MG63 (cell line): ENCODE measurements at regions not wholly inside any gene's neighbourhood (a gene's known extent, or its start where the extent isn't known, plus 50 kb on each side); places are given as distances from the start of the nearest gene placed in this dataset.

Experiments
- DNase-seq: peaks from one replicate; pipeline ENCODE4 v3.0.0-alpha.2; 2020
- H3K27me3 ChIP-seq: fragments of 250-450 bp; sonication (Bioruptor Pico); 2 replicates; pipeline ENCODE4 v1.5.1; 2020; ENCODE audit warnings: mild to moderate bottlenecking, moderate library complexity
- H3K36me3 ChIP-seq: fragments of 250-450 bp; sonication (Bioruptor Pico); 2 replicates; pipeline ENCODE4 v1.5.1; 2020; ENCODE audit warnings: mild to moderate bottlenecking, moderate library complexity
- H3K4me3 ChIP-seq: fragments of 250-450 bp; sonication (Bioruptor Pico); 2 replicates; pipeline ENCODE4 v1.5.1; 2020; ENCODE audit warnings: mild to moderate bottlenecking, moderate library complexity
- H3K9me3 ChIP-seq: fragments of 250-450 bp; sonication (Bioruptor Pico); 2 replicates; pipeline ENCODE4 v1.5.1; 2020; ENCODE audit warnings: mild to moderate bottlenecking, moderate library complexity

- H3K4me3 ChIP-seq = no peak overlapping the region
- no peaks in the 10 kb centered on the region for H3K9me3 ChIP-seq
- H3K27me3 ChIP-seq = no peaks in the 10 kb centered on the region
- DNase-seq = no peak
- no peaks in the 10 kb centered on the region for H3K36me3 ChIP-seq
These were observed 521.1 kb downstream of the UTRN start for GRCh38 chr6:144806222-144806621.

- peak; percentile 3 for DNase-seq
- Histone ChIP-seq H3K4me3 (no peak overlapping the region), H3K27me3 (no peaks in the 10 kb centered on the region), H3K36me3 (no peaks in the 10 kb centered on the region), H3K9me3 (no peaks in the 10 kb centered on the region)
These were observed 524.0 kb downstream of the UTRN start for GRCh38 chr6:144809120-144809519.

GRCh38 chr6:144809969-144810368, 524.8 kb downstream of the UTRN start:
- Histone ChIP-seq H3K36me3 (no peaks in the 10 kb centered on the region), H3K27me3 (no peaks in the 10 kb centered on the region), H3K4me3 (no peak overlapping the region), H3K9me3 (no peaks in the 10 kb centered on the region)
- DNase-seq = no peak

- H3K9me3 ChIP-seq = no peaks in the 10 kb centered on the region
- H3K36me3 ChIP-seq = no peaks in the 10 kb centered on the region
- no peaks in the 10 kb centered on the region for H3K27me3 ChIP-seq
- H3K4me3 ChIP-seq = no peak overlapping the region
- peak; percentile 12 for DNase-seq
These were observed 526.0 kb downstream of the UTRN start for GRCh38 chr6:144811140-144811539.

GRCh38 chr6:144816936-144817335, 531.8 kb downstream of the UTRN start:
- no peaks in the 10 kb centered on the region for H3K9me3 ChIP-seq
- DNase-seq = no peak
- no peak overlapping the region for H3K4me3 ChIP-seq
- no peaks in the 10 kb centered on the region for H3K36me3 ChIP-seq
- H3K27me3 ChIP-seq = no peaks in the 10 kb centered on the region

GRCh38 chr6:144820270-144820669, 535.1 kb downstream of the UTRN start:
- no peaks in the 10 kb centered on the region for H3K27me3 ChIP-seq
- DNase-seq = peak; percentile 4
- no peak overlapping the region for H3K4me3 ChIP-seq
- H3K9me3 ChIP-seq = no peaks in the 10 kb centered on the region
- no peaks in the 10 kb centered on the region for H3K36me3 ChIP-seq

- DNase-seq = no peak
- no peaks in the 10 kb centered on the region for H3K27me3 ChIP-seq
These were observed 538.0 kb downstream of the UTRN start for GRCh38 chr6:144823131-144823530.

GRCh38 chr6:144824018-144824417, 538.9 kb downstream of the UTRN start:
- Histone ChIP-seq H3K9me3 (no peaks in the 10 kb centered on the region), H3K36me3 (no peaks in the 10 kb centered on the region), H3K4me3 (no peak overlapping the region), H3K27me3 (no peaks in the 10 kb centered on the region)
- DNase-seq = no peak

More at GRCh38 chr6:144823131-144823530, 538.0 kb downstream of the UTRN start:
- H3K36me3 ChIP-seq = no peaks in the 10 kb centered on the region
- no peak overlapping the region for H3K4me3 ChIP-seq
- H3K9me3 ChIP-seq = no peaks in the 10 kb centered on the region

- Histone ChIP-seq H3K27me3 (no peaks in the 10 kb centered on the region), H3K9me3 (no peaks in the 10 kb centered on the region), H3K36me3 (no peaks in the 10 kb centered on the region), H3K4me3 (no peak overlapping the region)
- no peak for DNase-seq
These were observed 549.4 kb downstream of the UTRN start for GRCh38 chr6:144834426-144835038.

GRCh38 chr6:144835322-144835973, 550.3 kb downstream of the UTRN start:
- DNase-seq = no peak
- no peaks in the 10 kb centered on the region for H3K36me3 ChIP-seq
- no peaks in the 10 kb centered on the region for H3K27me3 ChIP-seq
- H3K4me3 ChIP-seq = no peak overlapping the region
- H3K9me3 ChIP-seq = no peaks in the 10 kb centered on the region

- no peaks in the 10 kb centered on the region for H3K9me3 ChIP-seq
- H3K36me3 ChIP-seq = no peaks in the 10 kb centered on the region; the same call in 1 of the 2 replicates
These were observed 555.5 kb downstream of the UTRN start for GRCh38 chr6:144840619-144841018.

GRCh38 chr6:144843701-144844100, 558.6 kb downstream of the UTRN start:
- DNase-seq = no peak
- Histone ChIP-seq H3K9me3 (no peaks in the 10 kb centered on the region), H3K36me3 (no peaks in the 10 kb centered on the region; the same call in 1 of the 2 replicates), H3K4me3 (no peak overlapping the region), H3K27me3 (no peaks in the 10 kb centered on the region)

More at GRCh38 chr6:144840619-144841018, 555.5 kb downstream of the UTRN start:
- DNase-seq = no peak
- Histone ChIP-seq H3K27me3 (no peaks in the 10 kb centered on the region), H3K4me3 (no peak overlapping the region)

- no peaks in the 10 kb centered on the region for H3K27me3 ChIP-seq
- H3K36me3 ChIP-seq = no peaks in the 10 kb centered on the region; the same call in 1 of the 2 replicates
- H3K9me3 ChIP-seq = no peaks in the 10 kb centered on the region
- no peak for DNase-seq
- no peak overlapping the region for H3K4me3 ChIP-seq
These were observed 559.5 kb downstream of the UTRN start for GRCh38 chr6:144844596-144844995.

GRCh38 chr6:144845186-144845585, 560.1 kb downstream of the UTRN start:
- Histone ChIP-seq H3K36me3 (no peaks in the 10 kb centered on the region; the same call in 1 of the 2 replicates), H3K9me3 (no peaks in the 10 kb centered on the region), H3K4me3 (no peak overlapping the region), H3K27me3 (no peaks in the 10 kb centered on the region)
- DNase-seq = no peak

GRCh38 chr6:144847916-144848315, 562.8 kb downstream of the UTRN start:
- Histone ChIP-seq H3K9me3 (no peaks in the 10 kb centered on the region), H3K4me3 (no peak overlapping the region), H3K27me3 (no peaks in the 10 kb centered on the region), H3K36me3 (no peaks in the 10 kb centered on the region; the same call in 1 of the 2 replicates)
- DNase-seq = no peak

GRCh38 chr6:144849920-144850319, 564.8 kb downstream of the UTRN start:
- Histone ChIP-seq H3K27me3 (no peaks in the 10 kb centered on the region), H3K9me3 (no peaks in the 10 kb centered on the region), H3K4me3 (no peak overlapping the region), H3K36me3 (no peaks in the 10 kb centered on the region; the same call in 1 of the 2 replicates)
- DNase-seq = no peak

- H3K9me3 ChIP-seq = no peaks in the 10 kb centered on the region
- H3K27me3 ChIP-seq = no peaks in the 10 kb centered on the region
- H3K4me3 ChIP-seq = no peak overlapping the region
- DNase-seq = no peak
- H3K36me3 ChIP-seq = no peaks in the 10 kb centered on the region
These were observed 568.5 kb downstream of the UTRN start for GRCh38 chr6:144853603-144854002.

GRCh38 chr6:144854654-144855053, 569.5 kb downstream of the UTRN start:
- no peak for DNase-seq

More at GRCh38 chr6:144854654-144855053, 569.5 kb downstream of the UTRN start:
- no peaks in the 10 kb centered on the region for H3K36me3 ChIP-seq
- no peaks in the 10 kb centered on the region for H3K9me3 ChIP-seq
- no peaks in the 10 kb centered on the region for H3K27me3 ChIP-seq
- no peak overlapping the region for H3K4me3 ChIP-seq
